ENCODE measurements at regions not wholly inside any gene's neighbourhood (a gene's known extent, or its start where the extent isn't known, plus 50 kb on each side); places are given as distances from the start of the nearest gene placed in this dataset.

DNA sequence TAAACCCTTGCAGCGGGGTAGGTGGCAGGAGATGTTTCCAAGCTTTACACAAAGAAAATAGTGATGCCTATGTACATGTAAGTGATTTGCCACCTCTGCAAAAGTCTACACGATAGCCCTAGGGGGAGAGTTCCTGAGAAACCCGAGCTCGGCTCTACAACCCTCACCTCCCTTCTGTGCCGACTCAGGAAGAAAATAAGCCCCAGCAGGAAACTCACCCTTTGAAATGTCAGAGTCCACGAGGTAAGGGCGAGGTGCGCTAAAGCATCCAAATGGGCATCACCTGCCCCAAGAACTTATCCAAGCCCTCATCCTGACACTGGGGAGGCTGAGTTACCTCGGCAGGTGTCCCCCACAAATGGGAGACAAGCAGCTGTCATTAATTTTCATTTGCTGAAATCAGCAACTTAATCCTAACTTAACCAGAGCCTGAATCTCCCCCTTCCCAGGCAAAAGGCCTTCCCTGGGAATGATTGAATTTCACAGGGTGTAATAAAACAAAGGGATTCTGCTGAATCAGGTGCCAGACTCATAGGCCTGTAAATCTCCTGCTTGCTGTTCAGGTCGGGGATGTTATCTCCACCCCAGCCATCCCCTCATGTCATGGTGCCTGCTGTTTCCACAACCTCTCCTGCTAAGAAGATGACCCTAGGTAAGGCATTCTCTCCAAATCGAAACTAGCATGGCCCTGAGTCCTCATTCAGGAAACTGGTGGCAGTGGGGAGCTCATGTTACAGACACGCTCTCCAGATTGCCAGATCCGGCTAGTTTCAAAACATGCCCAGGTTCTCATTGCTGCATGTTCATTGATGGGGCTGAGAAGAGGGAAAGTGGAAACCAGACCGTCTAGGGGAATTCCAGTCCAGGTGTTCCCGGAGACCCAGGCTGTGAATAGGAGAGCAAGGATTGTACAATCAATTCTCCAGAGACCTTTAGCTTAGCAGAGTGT, 105.3 kb upstream of the KIRREL3 start:
- Histone ChIP-seq H3K9me3 (replicated peaks) (no peaks in the 10 kb centered on the region), H3K4me3 (no peak overlapping the region), H3K27me3 (no peaks in the 10 kb centered on the region), H3K27ac (no peak overlapping the region), H3K36me3 (no peaks in the 10 kb centered on the region), H3K4me1 (no peaks in the 10 kb centered on the region)
- DNase-seq: peak in 1 of 2 experiments; percentile 45

- DNase-seq: no peak
- H3K36me3 ChIP-seq: no peaks in the 10 kb centered on the region
- H3K4me3 ChIP-seq: no peak overlapping the region
- no peaks in the 10 kb centered on the region for H3K9me3 ChIP-seq (replicated peaks)
- no peaks in the 10 kb centered on the region for H3K27me3 ChIP-seq
- H3K4me1 ChIP-seq: no peaks in the 10 kb centered on the region
- H3K27ac ChIP-seq: no peak overlapping the region
Observed at GRCh38 chr11:127103586-127104388, 103.2 kb upstream of the KIRREL3 start.

DNA sequence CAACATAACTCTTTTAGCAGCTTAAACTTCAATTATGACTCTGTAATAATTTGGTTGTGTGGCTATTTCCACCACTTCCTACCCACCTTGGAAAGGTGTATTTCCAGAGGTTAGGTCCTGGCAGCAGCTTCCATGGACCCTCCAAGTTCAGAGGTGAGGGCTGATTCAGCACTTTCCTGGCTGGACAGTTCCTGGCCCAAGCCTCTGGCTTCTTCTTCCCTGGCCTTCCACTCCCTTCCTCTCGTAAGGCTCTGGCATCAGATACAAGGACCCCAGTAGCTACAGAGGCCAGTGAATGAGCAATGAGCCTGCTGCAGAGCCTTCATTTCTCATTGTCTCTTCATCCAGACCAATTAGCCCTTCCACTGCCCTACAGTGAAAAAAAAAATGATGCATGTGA, 98.1 kb upstream of the KIRREL3 start:
- H3K36me3 ChIP-seq: no peaks in the 10 kb centered on the region
- H3K4me3 ChIP-seq: no peak overlapping the region
- peak in 1 of 2 experiments; percentile 25 for DNase-seq

GRCh38 chr11:127080735-127081134, 80.2 kb upstream of the KIRREL3 start:
- no peaks in the 10 kb centered on the region for H3K27me3 ChIP-seq

More for the DNA sequence above, 98.1 kb upstream of the KIRREL3 start:
- Histone ChIP-seq H3K27ac (no peak overlapping the region), H3K4me1 (no peaks in the 10 kb centered on the region), H3K9me3 (replicated peaks) (no peaks in the 10 kb centered on the region), H3K27me3 (no peaks in the 10 kb centered on the region)

DNA sequence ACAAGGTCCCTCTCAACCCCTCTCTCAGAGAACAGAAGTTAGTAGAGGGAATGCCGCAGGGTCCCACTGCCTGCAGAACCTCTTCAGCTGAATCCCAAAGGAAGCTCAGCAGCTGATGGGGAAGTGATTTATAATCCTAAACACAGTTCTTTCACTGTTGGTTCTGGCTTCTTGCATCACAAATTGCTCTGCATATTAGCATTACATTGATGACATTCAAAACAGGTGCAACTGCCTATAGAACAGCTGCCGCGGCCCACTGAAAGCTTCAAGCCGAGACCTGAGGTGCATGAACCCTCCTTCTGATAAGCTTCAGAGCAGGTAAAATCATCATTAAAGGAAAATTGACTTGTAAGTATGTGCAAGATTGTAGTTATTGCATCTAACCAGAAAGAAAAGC, 75.2 kb upstream of the KIRREL3 start:
- H3K27ac ChIP-seq: no peak overlapping the region
- H3K4me3 ChIP-seq: no peak overlapping the region
- peak; percentile 10 to 61 for DNase-seq
- H3K9me3 ChIP-seq (replicated peaks): no peaks in the 10 kb centered on the region
- no peaks in the 10 kb centered on the region for H3K36me3 ChIP-seq
- H3K27me3 ChIP-seq: no peaks in the 10 kb centered on the region
- H3K4me1 ChIP-seq: peaks cover 22% of the 10 kb centered on the region

More at GRCh38 chr11:127080735-127081134, 80.2 kb upstream of the KIRREL3 start:
- Histone ChIP-seq H3K4me3 (no peak overlapping the region), H3K4me1 (peaks cover 2% of the 10 kb centered on the region; the same call in 1 of the 2 replicates), H3K9me3 (replicated peaks) (no peaks in the 10 kb centered on the region), H3K27ac (no peak overlapping the region), H3K36me3 (no peaks in the 10 kb centered on the region)
- no peak for DNase-seq

DNA sequence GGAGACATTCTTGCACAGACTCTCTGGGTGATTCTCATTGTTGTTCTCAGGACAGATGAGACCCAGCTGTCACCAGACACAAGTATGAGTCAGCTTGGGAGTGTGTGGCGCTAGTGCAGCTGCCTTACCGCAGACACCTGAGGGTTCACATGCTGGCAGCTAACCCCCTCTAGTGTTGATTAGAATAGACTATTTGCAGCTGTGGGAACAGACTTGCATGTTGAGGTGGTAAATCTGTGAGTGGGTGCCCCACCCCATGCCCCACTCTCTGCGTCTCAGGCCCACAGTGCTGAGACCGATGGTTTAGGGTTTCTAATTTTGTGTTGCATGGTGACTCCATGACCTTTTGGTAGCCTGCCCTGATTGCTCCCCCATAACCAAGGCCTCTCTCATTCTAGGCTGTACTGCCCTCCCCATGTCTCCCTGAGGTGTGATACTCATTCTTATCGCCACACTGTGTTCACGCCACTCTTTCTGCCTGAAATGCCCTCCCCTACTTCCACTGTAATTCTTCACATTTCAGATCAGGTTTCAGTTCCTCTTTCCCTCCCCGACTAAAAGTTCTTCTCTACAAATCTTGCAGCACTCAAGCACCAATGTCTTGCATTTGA, 73.7 kb upstream of the KIRREL3 start:
- H3K4me3 ChIP-seq: no peak overlapping the region
- peaks cover 22% of the 10 kb centered on the region for H3K4me1 ChIP-seq
- H3K27me3 ChIP-seq: no peaks in the 10 kb centered on the region
- H3K9me3 ChIP-seq (replicated peaks): no peaks in the 10 kb centered on the region
- peak; percentile 77 to 84 for DNase-seq
- H3K36me3 ChIP-seq: no peaks in the 10 kb centered on the region
- H3K27ac ChIP-seq: peak overlapping the region; percentile 24; the same call in 1 of the 2 replicates

GRCh38 chr11:127073621-127074020, 73.1 kb upstream of the KIRREL3 start:
- peak in 1 of 2 experiments; percentile 10 for DNase-seq
- Histone ChIP-seq H3K4me1 (peaks cover 22% of the 10 kb centered on the region), H3K27ac (peak overlapping the region; percentile 44), H3K9me3 (replicated peaks) (no peaks in the 10 kb centered on the region), H3K27me3 (no peaks in the 10 kb centered on the region), H3K36me3 (no peaks in the 10 kb centered on the region), H3K4me3 (no peak overlapping the region)

- H3K9me3 ChIP-seq (replicated peaks): no peaks in the 10 kb centered on the region
- no peaks in the 10 kb centered on the region for H3K27me3 ChIP-seq
- no peaks in the 10 kb centered on the region for H3K36me3 ChIP-seq
- no peak overlapping the region for H3K4me3 ChIP-seq
- peak; percentile 9 to 48 for DNase-seq
- H3K4me1 ChIP-seq: peaks cover 22% of the 10 kb centered on the region
- no peak overlapping the region for H3K27ac ChIP-seq
Observed at GRCh38 chr11:127071606-127072005, 71.0 kb upstream of the KIRREL3 start.

DNA sequence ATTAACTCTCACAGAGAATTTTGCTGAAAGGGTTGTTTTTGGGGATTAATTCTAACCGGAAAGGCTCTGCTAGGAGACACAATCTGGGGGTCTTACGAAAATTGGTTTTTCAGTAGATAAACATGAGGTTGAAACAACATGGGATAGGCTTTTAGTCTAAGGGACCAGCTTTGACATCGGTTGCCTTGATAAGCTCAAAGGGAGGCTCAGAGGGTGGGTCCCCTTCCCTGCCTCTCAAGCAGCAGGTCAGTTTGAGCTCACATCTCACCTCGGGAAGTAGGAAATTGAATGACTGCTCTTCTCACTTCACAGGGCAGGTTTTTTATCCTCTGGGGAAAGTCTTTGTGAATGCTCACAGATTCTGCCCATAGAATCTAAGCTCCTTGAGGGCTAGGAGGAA, 70.2 kb upstream of the KIRREL3 start:
- H3K4me3 ChIP-seq: no peak overlapping the region
- peaks cover 21% of the 10 kb centered on the region for H3K4me1 ChIP-seq
- no peaks in the 10 kb centered on the region for H3K9me3 ChIP-seq (replicated peaks)
- no peak for DNase-seq
- no peaks in the 10 kb centered on the region for H3K36me3 ChIP-seq
- no peaks in the 10 kb centered on the region for H3K27me3 ChIP-seq
- H3K27ac ChIP-seq: no peak overlapping the region

GRCh38 chr11:127066401-127067090, 66.0 kb upstream of the KIRREL3 start:
- no peak for DNase-seq
- no peaks in the 10 kb centered on the region for H3K36me3 ChIP-seq
- H3K27me3 ChIP-seq: no peaks in the 10 kb centered on the region
- H3K4me1 ChIP-seq: no peaks in the 10 kb centered on the region
- H3K27ac ChIP-seq: no peak overlapping the region
- no peaks in the 10 kb centered on the region for H3K9me3 ChIP-seq (replicated peaks)
- no peak overlapping the region for H3K4me3 ChIP-seq

DNA sequence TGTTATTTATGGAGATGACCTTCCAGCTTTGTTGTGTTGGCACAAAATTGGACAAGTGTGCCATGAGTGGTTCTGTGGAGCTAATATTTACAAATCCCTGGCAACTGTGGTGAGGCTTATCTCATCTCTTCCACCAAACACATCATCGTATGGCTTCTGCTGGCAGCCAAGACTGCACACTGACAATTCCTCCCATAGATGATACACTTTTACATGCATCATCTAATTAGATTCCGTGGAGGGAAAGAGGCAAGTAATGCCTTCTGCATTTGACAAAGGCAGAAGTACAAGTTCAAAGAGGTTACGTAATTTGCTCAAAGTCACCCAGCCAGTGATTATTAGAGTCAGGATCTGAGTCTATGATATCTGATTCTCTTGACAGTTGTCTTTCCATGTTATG, 62.7 kb upstream of the KIRREL3 start:
- no peak overlapping the region for H3K27ac ChIP-seq
- H3K36me3 ChIP-seq: no peaks in the 10 kb centered on the region
- no peak overlapping the region for H3K4me3 ChIP-seq
- no peaks in the 10 kb centered on the region for H3K27me3 ChIP-seq
- no peak for DNase-seq
- H3K4me1 ChIP-seq: no peaks in the 10 kb centered on the region
- H3K9me3 ChIP-seq (replicated peaks): no peaks in the 10 kb centered on the region

GRCh38 chr11:127061947-127062346, 61.4 kb upstream of the KIRREL3 start:
- H3K36me3 ChIP-seq: no peaks in the 10 kb centered on the region
- no peak for DNase-seq
- no peaks in the 10 kb centered on the region for H3K4me1 ChIP-seq
- no peaks in the 10 kb centered on the region for H3K9me3 ChIP-seq (replicated peaks)
- no peaks in the 10 kb centered on the region for H3K27me3 ChIP-seq
- no peak overlapping the region for H3K4me3 ChIP-seq
- no peak overlapping the region for H3K27ac ChIP-seq

GRCh38 chr11:127059750-127060149, 59.2 kb upstream of the KIRREL3 start:
- H3K4me1 ChIP-seq: no peaks in the 10 kb centered on the region
- no peaks in the 10 kb centered on the region for H3K27me3 ChIP-seq
- no peaks in the 10 kb centered on the region for H3K36me3 ChIP-seq
- no peak for DNase-seq
- no peak overlapping the region for H3K4me3 ChIP-seq
- no peaks in the 10 kb centered on the region for H3K9me3 ChIP-seq (replicated peaks)
- no peak overlapping the region for H3K27ac ChIP-seq

DNA sequence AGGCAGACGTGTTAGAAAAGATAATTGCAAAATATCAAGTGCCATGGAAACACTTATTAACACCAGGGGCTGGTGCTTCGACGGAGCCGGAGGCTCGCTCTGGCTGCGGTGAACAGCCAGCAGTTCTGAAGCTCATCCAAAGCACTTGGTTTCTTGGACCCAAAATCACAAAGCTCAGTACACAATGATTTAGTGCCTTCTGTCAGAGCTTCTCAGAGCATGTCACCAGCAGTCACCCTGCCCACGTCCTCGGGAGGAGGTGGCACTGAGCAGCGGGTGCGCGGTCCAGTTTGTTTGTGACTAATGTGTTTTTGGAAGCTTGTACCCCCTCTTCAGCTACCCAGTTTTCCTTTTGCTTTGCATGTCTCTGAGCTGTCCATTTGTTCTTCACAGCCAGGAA, 58.7 kb upstream of the KIRREL3 start:
- no peaks in the 10 kb centered on the region for H3K4me1 ChIP-seq
- no peaks in the 10 kb centered on the region for H3K36me3 ChIP-seq
- H3K27me3 ChIP-seq: no peaks in the 10 kb centered on the region
- no peak overlapping the region for H3K27ac ChIP-seq
- no peak for DNase-seq
- H3K9me3 ChIP-seq (replicated peaks): no peaks in the 10 kb centered on the region
- no peak overlapping the region for H3K4me3 ChIP-seq

All from SJCRH30 (cell line).